Thoracic aorta (tissue), 2 donors: ENCODE measurements at regions not wholly inside any gene's neighbourhood (a gene's known extent, or its start where the extent isn't known, plus 50 kb on each side); places are given as distances from the start of the nearest gene placed in this dataset.

ENCODE experiments used
- ATAC-seq: fragments of 150-250 bp; one replicate; pipeline ENCODE4 v1.8.0; 2017; ENCODE audit warnings: low read depth; ENCODE audit not compliant: insufficient number of reproducible peaks, low FRiP score
- DNase-seq: peaks from one replicate; pipeline ENCODE4 v3.0.0-alpha.2; 2020; ENCODE audit warnings: low spot score
- H3K27ac ChIP-seq, 2 donors: fragments of 200-600 bp; sonication (generic); 1 replicate in 1 of 2; 2 replicates in 1 of 2; pipeline ENCODE4 v1.5.1; 2016; ENCODE audit warnings: mild to moderate bottlenecking in 2 of 2, moderate library complexity in 2 of 2
- H3K27me3 ChIP-seq: fragments of 200-600 bp; sonication (generic); replicated peaks from 2 replicates; pipeline ENCODE4 v1.6.0; 2016; ENCODE audit warnings: mild to moderate bottlenecking; ENCODE audit not compliant: insufficient read depth
- H3K36me3 ChIP-seq: fragments of 200-600 bp; sonication (generic); one replicate; pipeline ENCODE4 v1.5.1; 2016
- H3K4me1 ChIP-seq, 2 donors: fragments of 200-600 bp; sonication (generic); 1 replicate in 1 of 2; 2 replicates in 1 of 2; pipeline versions ENCODE4 v1.5.1 to v1.6.0; 2016; ENCODE audit warnings: low read depth in 2 of 2, mild to moderate bottlenecking in 1 of 2; ENCODE audit not compliant: control insufficient read depth in 1 of 2
- H3K4me3 ChIP-seq: fragments of 200-600 bp; sonication (generic); 2 replicates; pipeline ENCODE4 v1.5.1; 2016; ENCODE audit warnings: mild to moderate bottlenecking
- H3K9me3 ChIP-seq: fragments of 200-600 bp; sonication (generic); 2 replicates; pipeline ENCODE4 v1.5.1; 2016
- TF ChIP-seq, protein P1 (sequence below): fragments of 200-600 bp; sonication (generic); IDR thresholded peaks from one replicate; pipeline ENCODE4 v1.5.1; 2019; ENCODE audit warnings: antibody characterized with exemption

- no peaks in the 10 kb centered on the region for H3K27me3 ChIP-seq
- H3K36me3 ChIP-seq = no peaks in the 10 kb centered on the region
- TF ChIP-seq, protein P1, sequence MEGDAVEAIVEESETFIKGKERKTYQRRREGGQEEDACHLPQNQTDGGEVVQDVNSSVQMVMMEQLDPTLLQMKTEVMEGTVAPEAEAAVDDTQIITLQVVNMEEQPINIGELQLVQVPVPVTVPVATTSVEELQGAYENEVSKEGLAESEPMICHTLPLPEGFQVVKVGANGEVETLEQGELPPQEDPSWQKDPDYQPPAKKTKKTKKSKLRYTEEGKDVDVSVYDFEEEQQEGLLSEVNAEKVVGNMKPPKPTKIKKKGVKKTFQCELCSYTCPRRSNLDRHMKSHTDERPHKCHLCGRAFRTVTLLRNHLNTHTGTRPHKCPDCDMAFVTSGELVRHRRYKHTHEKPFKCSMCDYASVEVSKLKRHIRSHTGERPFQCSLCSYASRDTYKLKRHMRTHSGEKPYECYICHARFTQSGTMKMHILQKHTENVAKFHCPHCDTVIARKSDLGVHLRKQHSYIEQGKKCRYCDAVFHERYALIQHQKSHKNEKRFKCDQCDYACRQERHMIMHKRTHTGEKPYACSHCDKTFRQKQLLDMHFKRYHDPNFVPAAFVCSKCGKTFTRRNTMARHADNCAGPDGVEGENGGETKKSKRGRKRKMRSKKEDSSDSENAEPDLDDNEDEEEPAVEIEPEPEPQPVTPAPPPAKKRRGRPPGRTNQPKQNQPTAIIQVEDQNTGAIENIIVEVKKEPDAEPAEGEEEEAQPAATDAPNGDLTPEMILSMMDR = no peak
- no peak overlapping the region for H3K4me3 ChIP-seq
- DNase-seq (no peak), ATAC-seq (no peak)
- no peaks in the 10 kb centered on the region for H3K4me1 ChIP-seq
- no peaks in the 10 kb centered on the region for H3K9me3 ChIP-seq
- no peak overlapping the region for H3K27ac ChIP-seq
These were observed 331.9 kb upstream of the POGK start for GRCh38 chr1:166507347-166507746.

- Histone ChIP-seq H3K4me3 (no peak overlapping the region), H3K27me3 (no peaks in the 10 kb centered on the region), H3K9me3 (peaks cover 6% of the 10 kb centered on the region), H3K36me3 (no peaks in the 10 kb centered on the region), H3K4me1 (no peaks in the 10 kb centered on the region), H3K27ac (no peak overlapping the region)
- TF ChIP-seq, protein P1 = no peak
- no peak for ATAC-seq
- DNase-seq = no peak
These were observed 327.5 kb upstream of the POGK start for GRCh38 chr1:166511761-166512160.

- Histone ChIP-seq H3K9me3 (peaks cover 6% of the 10 kb centered on the region), H3K4me1 (no peaks in the 10 kb centered on the region), H3K36me3 (no peaks in the 10 kb centered on the region), H3K27ac (no peak overlapping the region), H3K27me3 (no peaks in the 10 kb centered on the region), H3K4me3 (no peak overlapping the region)
- TF ChIP-seq, protein P1 = no peak
- ATAC-seq = no peak
- no peak for DNase-seq
These were observed 325.2 kb upstream of the POGK start for GRCh38 chr1:166514067-166514466.

- DNase-seq = no peak
- H3K4me3 ChIP-seq = no peak overlapping the region
- TF ChIP-seq, protein P1 = no peak
- H3K27me3 ChIP-seq = no peaks in the 10 kb centered on the region
- no peaks in the 10 kb centered on the region for H3K9me3 ChIP-seq
- H3K27ac ChIP-seq = no peak overlapping the region
- no peaks in the 10 kb centered on the region for H3K36me3 ChIP-seq
- H3K4me1 ChIP-seq = no peaks in the 10 kb centered on the region
- ATAC-seq = no peak
These were observed 311.5 kb upstream of the POGK start for GRCh38 chr1:166527752-166528151.

- Histone ChIP-seq H3K27me3 (no peaks in the 10 kb centered on the region), H3K36me3 (no peaks in the 10 kb centered on the region), H3K4me3 (no peak overlapping the region), H3K4me1 (no peaks in the 10 kb centered on the region), H3K9me3 (no peaks in the 10 kb centered on the region), H3K27ac (no peak overlapping the region)
- TF ChIP-seq, protein P1 = no peak
- ATAC-seq = no peak
- DNase-seq = no peak
These were observed 300.6 kb upstream of the POGK start for GRCh38 chr1:166538646-166539045.
